Panc1 (cell line): ENCODE measurements at regions not wholly inside any gene's neighbourhood (a gene's known extent, or its start where the extent isn't known, plus 50 kb on each side); places are given as distances from the start of the nearest gene placed in this dataset.

Experiments used
- ATAC-seq: fragments of 200-7000 bp; cut with Tn5 transposase; 2 replicates; pipeline ENCODE4 v1.9.1; 2020; ENCODE audit warnings: mild to moderate bottlenecking, moderate library complexity
- BruUV-seq: library from RNA; stranded (reverse); fragments of 400-500 nt; replicated peaks from 2 replicates; lab custom pipeline; 2021; lab: Mats Ljungman, UMichigan
- CTCF ChIA-PET: fragments of 300-600 bp; sonication (Branson Sonifier 250); formaldehyde crosslinking; loops from one replicate; lab custom pipeline; 2022; ENCODE audit warnings: antibody characterized with exemption; lab: Charles Lee
- POLR2A ChIA-PET: fragments of 300-600 bp; sonication (Branson Sonifier 250); formaldehyde crosslinking; loops from one replicate; lab custom pipeline; 2022; ENCODE audit warnings: antibody characterized with exemption; lab: Charles Lee
- DNase-seq: peaks from one replicate; pipeline ENCODE4 v3.0.0-alpha.2; 2010; ENCODE audit warnings: low read depth, low spot score
- H3K27ac ChIP-seq: 2 replicates; pipeline ENCODE4 v1.5.1; 2011; ENCODE audit warnings: mild to moderate bottlenecking, low read length, inconsistent platforms
- H3K27me3 ChIP-seq: fragments of 200-500 bp; sonication (Bioruptor generic); 2 replicates; pipeline ENCODE4 v1.6.0; 2014; ENCODE audit warnings: low read length, inconsistent platforms; ENCODE audit not compliant: control insufficient read depth, insufficient read depth
- H3K36me3 ChIP-seq: fragments of 200-500 bp; sonication (Bioruptor generic); 2 replicates; pipeline ENCODE4 v1.5.1; 2014; ENCODE audit warnings: inconsistent platforms, mild to moderate bottlenecking, low read length, moderate library complexity; ENCODE audit not compliant: control insufficient read depth, insufficient read depth
- H3K4me1 ChIP-seq: 2 replicates; pipeline ENCODE4 v1.5.1; 2011; ENCODE audit warnings: inconsistent platforms, mild to moderate bottlenecking, low read length, moderate library complexity; ENCODE audit not compliant: control insufficient read depth, insufficient read depth
- H3K4me3 ChIP-seq, 2 experiments: 2 replicates each; pipeline ENCODE4 v1.5.1; 2011 to 2012; ENCODE audit warnings: low read depth in 2 of 2, low read length in 2 of 2, mild to moderate bottlenecking in 2 of 2, inconsistent platforms in 1 of 2, moderate library complexity in 1 of 2
- H3K9me3 ChIP-seq: fragments of 200-500 bp; sonication (Bioruptor generic); 2 replicates; pipeline ENCODE4 v1.5.1; 2014; ENCODE audit warnings: low read depth, mild to moderate bottlenecking, inconsistent platforms, low read length, moderate library complexity; ENCODE audit not compliant: control insufficient read depth, insufficient read depth
- CTCF ChIP-seq: fragments of 450-650 bp; IDR thresholded peaks from 2 replicates; pipeline ENCODE4 v1.5.1; 2017; ENCODE audit warnings: mild to moderate bottlenecking
- POLR2AphosphoS5 ChIP-seq: IDR thresholded peaks from 2 replicates; pipeline ENCODE4 v1.6.1; 2012; ENCODE audit warnings: mild to moderate bottlenecking, low read depth, low read length, moderate library complexity
- REST ChIP-seq, 2 experiments: IDR thresholded peaks; 2 replicates each; pipeline ENCODE4 v1.6.1; 2011 to 2012; ENCODE audit warnings: low read depth in 2 of 2, control low read depth in 1 of 2, low read length in 1 of 2, mild to moderate bottlenecking in 1 of 2, moderate library complexity in 1 of 2; ENCODE audit not compliant: insufficient read depth in 1 of 2
- SIN3A ChIP-seq: IDR thresholded peaks from 2 replicates; pipeline ENCODE4 v1.6.1; 2012; ENCODE audit warnings: low read depth, mild to moderate bottlenecking, low read length, moderate library complexity, borderline replicate concordance; ENCODE audit not compliant: insufficient read depth
- TCF7L2 ChIP-seq: IDR thresholded peaks from 2 replicates; pipeline ENCODE4 v1.6.1; 2011; ENCODE audit warnings: mild to moderate bottlenecking, low read depth, low read length, inconsistent platforms
- in situ Hi-C: cut with HindIII; loops from 2 replicates; pipeline ENCODE4 v1.10.0; 2016; ENCODE audit warnings: low sequenced_read_pairs, low pct_unique_long_range_greater_than_20kb
- intact Hi-C: fragments of 100-400 bp; cut with micrococcal nuclease; formaldehyde crosslinking; loops from one replicate; pipeline ENCODE4 v1.10.0; 2022; ENCODE audit not compliant: unreplicated experiment

- H3K27ac ChIP-seq: no peak overlapping the region
- no peaks in the 10 kb centered on the region for H3K9me3 ChIP-seq
- H3K4me1 ChIP-seq: no peaks in the 10 kb centered on the region
- no TSS peak for BruUV-seq
- no peaks in the 10 kb centered on the region for H3K36me3 ChIP-seq
- H3K27me3 ChIP-seq: no peaks in the 10 kb centered on the region
- in situ Hi-C loops: no loop called here
- POLR2A ChIA-PET: no interaction called here
- DNase-seq: no peak
- ATAC-seq: no peak
- intact Hi-C loops: no loop called here
- TF ChIP-seq TCF7L2: no peak
- TF ChIP-seq CTCF: no peak
- no peak for TF ChIP-seq POLR2AphosphoS5
- no peak for TF ChIP-seq SIN3A
- no peak for TF ChIP-seq REST (IDR thresholded peaks at IDR 0.05; ENCODE audit: insufficient read depth in 1 of 2, low read depth in 2 of 2, low read length in 1 of 2)
- CTCF ChIA-PET: no interaction called here
- no peak overlapping the region for H3K4me3 ChIP-seq
Observed at GRCh38 chr13:79992111-79992510, 348.8 kb downstream of the SPRY2 start.

- no peaks in the 10 kb centered on the region for H3K9me3 ChIP-seq
- ChIA-PET CTCF (no interaction called here), POLR2A (no interaction called here)
- intact Hi-C loops: no loop called here
- ATAC-seq (no peak), DNase-seq (no peak)
- no TSS peak for BruUV-seq
- TF ChIP-seq CTCF (no peak), SIN3A (no peak), POLR2AphosphoS5 (no peak), TCF7L2 (no peak), REST (IDR thresholded peaks at IDR 0.05; ENCODE audit: insufficient read depth in 1 of 2, low read depth in 2 of 2, low read length in 1 of 2) (no peak)
- H3K4me1 ChIP-seq: no peaks in the 10 kb centered on the region
- no peak overlapping the region for H3K27ac ChIP-seq
- no peak overlapping the region for H3K4me3 ChIP-seq
- H3K36me3 ChIP-seq: no peaks in the 10 kb centered on the region
- H3K27me3 ChIP-seq: no peaks in the 10 kb centered on the region
- in situ Hi-C loops: no loop called here
Observed at GRCh38 chr13:79990048-79990447, 350.9 kb downstream of the SPRY2 start.
